ENCODE measurements at regions not wholly inside any gene's neighbourhood (a gene's known extent, or its start where the extent isn't known, plus 50 kb on each side); places are given as distances from the start of the nearest gene placed in this dataset.

DNA sequence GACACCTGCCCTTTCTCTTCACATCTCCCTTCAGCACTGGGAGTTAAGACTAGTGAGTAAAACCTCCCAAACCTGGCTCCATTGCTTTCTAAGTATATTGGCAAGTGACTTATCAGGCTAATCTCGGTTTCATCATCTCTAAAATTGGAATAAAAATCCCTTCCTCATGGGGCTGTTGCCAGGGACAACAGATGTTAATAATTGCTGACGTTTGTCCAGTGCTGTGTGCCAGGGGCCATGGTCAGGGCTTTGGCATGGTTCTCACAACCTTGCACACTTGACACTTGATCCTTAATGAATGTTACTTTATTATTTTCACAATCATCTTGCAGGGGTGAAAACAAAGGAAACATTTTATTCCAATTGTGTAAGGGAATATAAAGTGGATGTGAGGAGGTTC lies 1262.0 kb upstream of the WWC1 start:
- Histone ChIP-seq H3K9me3 (no peaks in the 10 kb centered on the region), H3K36me3 (no peaks in the 10 kb centered on the region), H3K27me3 (no peaks in the 10 kb centered on the region), H3K27ac (no peak overlapping the region), H3K4me1 (no peaks in the 10 kb centered on the region), H3K4me3 (no peak overlapping the region)
- DNase-seq, result no peak
- in situ Hi-C loops (cut with MboI; ENCODE audit: low pct_ligation_motif_present in 1 of 4, low pct_unique_long_range_greater_than_20kb in 1 of 4, low sequenced_read_pairs in 3 of 4) (no loop called here), intact Hi-C loops (cut with DNase I; ENCODE audit: low total_unique reads) (no loop called here)
- TF ChIP-seq EP300 (IDR thresholded peaks at IDR 0.05; ENCODE audit: low read depth) (no peak), POLR2A (IDR thresholded peaks at IDR 0.05) (no peak), POLR2AphosphoS5 (IDR thresholded peaks at IDR 0.05) (no peak)
- TF ChIP-seq, protein P1, sequence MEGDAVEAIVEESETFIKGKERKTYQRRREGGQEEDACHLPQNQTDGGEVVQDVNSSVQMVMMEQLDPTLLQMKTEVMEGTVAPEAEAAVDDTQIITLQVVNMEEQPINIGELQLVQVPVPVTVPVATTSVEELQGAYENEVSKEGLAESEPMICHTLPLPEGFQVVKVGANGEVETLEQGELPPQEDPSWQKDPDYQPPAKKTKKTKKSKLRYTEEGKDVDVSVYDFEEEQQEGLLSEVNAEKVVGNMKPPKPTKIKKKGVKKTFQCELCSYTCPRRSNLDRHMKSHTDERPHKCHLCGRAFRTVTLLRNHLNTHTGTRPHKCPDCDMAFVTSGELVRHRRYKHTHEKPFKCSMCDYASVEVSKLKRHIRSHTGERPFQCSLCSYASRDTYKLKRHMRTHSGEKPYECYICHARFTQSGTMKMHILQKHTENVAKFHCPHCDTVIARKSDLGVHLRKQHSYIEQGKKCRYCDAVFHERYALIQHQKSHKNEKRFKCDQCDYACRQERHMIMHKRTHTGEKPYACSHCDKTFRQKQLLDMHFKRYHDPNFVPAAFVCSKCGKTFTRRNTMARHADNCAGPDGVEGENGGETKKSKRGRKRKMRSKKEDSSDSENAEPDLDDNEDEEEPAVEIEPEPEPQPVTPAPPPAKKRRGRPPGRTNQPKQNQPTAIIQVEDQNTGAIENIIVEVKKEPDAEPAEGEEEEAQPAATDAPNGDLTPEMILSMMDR (IDR thresholded peaks at IDR 0.05), result no peak
- WGBS, 2 donors (ENCODE audit: low coverage in 1 of 2), result 28% methylated on average over 2 of the region's 2 CpGs; no CpG with 5 or more reads in 1 of the 2 donors

DNA sequence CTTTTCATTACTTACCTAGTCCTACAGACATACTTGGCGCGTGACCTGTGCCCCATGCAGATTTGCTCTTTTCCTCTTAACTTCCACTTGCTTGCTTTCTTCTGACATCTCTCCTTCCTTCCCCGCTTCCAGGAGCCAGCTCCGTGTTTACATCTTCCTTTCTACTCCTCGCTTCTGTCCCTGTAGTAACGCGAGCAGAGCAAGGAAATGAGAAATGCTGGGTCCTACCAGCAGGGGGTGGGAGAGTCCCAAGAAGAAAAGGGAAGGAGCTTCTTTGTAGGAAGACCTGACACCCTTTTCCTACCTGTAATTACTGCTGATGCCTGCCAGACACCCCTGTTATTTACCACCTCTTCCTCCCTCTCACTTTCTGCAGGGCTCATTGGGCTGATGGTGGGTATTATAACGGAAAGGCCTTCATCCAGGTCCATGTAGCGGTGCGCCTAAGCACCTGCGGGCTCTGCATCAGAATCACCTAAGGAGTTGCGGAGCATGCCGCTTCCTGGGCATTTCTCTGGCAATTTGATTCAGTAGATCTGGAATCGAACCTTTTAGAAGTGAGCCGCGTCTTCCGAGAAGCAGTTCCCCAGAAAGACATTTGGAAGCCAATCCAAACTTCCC lies 1260.8 kb upstream of the WWC1 start:
- intact Hi-C loops (cut with DNase I; ENCODE audit: low total_unique reads), result no loop called here
- H3K27ac ChIP-seq, result no peak overlapping the region
- H3K4me3 ChIP-seq, result no peak overlapping the region
- no peaks in the 10 kb centered on the region for H3K36me3 ChIP-seq
- TF ChIP-seq POLR2AphosphoS5 (IDR thresholded peaks at IDR 0.05), result no peak
- TF ChIP-seq, protein P1 (IDR thresholded peaks at IDR 0.05), result peak in 1 of 5 experiments; percentile 28
- no peak for TF ChIP-seq EP300 (IDR thresholded peaks at IDR 0.05; ENCODE audit: low read depth)
- no peaks in the 10 kb centered on the region for H3K4me1 ChIP-seq
- H3K27me3 ChIP-seq, result no peaks in the 10 kb centered on the region
- in situ Hi-C loops (cut with MboI; ENCODE audit: low pct_ligation_motif_present in 1 of 4, low pct_unique_long_range_greater_than_20kb in 1 of 4, low sequenced_read_pairs in 3 of 4), result no loop called here
- H3K9me3 ChIP-seq, result no peaks in the 10 kb centered on the region
- peak; percentile 27 for DNase-seq
- 86 to 88% methylated on average over 14 to 17 of the region's 17 CpGs for WGBS, 2 donors (ENCODE audit: low coverage in 1 of 2)

DNA sequence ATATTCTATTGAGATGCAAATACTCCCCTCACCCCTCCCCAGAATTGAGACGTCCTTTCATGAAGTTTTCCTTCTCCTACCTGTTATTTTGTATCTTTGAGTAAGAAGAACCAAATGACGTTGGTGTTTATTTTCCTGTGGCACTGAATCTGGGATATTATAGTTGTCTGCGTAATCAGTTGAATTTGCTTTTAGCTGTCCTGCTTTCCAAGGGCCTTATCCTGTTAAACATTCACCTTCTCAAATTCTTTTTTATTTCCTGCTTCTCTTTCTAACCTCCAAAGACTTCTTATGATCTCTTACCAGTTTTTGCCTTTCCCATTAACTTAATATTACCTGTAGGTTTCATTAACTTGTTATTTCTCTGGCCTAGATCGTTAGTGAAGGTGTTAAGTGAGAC lies 1254.9 kb upstream of the WWC1 start:
- DNase-seq, result no peak
- in situ Hi-C loops (cut with MboI; ENCODE audit: low pct_ligation_motif_present in 1 of 4, low pct_unique_long_range_greater_than_20kb in 1 of 4, low sequenced_read_pairs in 3 of 4) (no loop called here), intact Hi-C loops (cut with DNase I; ENCODE audit: low total_unique reads) (no loop called here)
- Histone ChIP-seq H3K27ac (no peak overlapping the region), H3K9me3 (no peaks in the 10 kb centered on the region), H3K4me3 (no peak overlapping the region), H3K27me3 (no peaks in the 10 kb centered on the region), H3K36me3 (no peaks in the 10 kb centered on the region), H3K4me1 (peaks cover 0 to 5% (median 0%) of the 10 kb centered on the region in 4 donors)
- 45 to 46% methylated on average over 4 of the region's 4 CpGs for WGBS, 2 donors (ENCODE audit: low coverage in 1 of 2)
- TF ChIP-seq POLR2A (IDR thresholded peaks at IDR 0.05) (no peak), POLR2AphosphoS5 (IDR thresholded peaks at IDR 0.05) (no peak), EP300 (IDR thresholded peaks at IDR 0.05; ENCODE audit: low read depth) (no peak)
- TF ChIP-seq, protein P1 (IDR thresholded peaks at IDR 0.05), result no peak

DNA sequence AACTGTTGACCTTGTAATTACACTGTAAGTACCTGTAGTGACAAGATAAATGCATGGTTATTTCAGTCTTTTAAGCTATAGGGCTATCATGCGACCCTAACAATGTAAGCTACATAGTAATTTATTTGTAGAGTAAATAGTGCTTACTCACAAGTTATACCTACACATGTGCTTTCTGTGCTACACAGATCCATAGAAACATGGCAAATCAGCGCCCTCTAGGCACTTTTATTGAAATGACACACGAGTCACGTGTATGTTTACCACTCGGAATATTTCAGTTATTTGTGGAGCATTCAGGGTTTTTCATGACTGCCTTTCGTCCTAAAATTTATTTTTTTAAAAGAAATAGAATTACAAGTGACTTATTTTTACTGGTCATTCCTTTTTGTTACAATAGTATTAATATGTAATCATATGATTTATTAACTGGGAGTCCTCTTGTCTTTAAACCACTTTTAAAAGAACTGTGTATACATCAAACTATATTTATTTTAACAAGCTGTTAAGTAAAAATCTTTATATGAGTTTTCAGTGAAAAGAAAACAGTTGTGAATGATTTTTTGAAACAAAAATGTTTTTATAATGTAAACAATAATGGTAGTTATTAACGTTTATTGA lies 1242.3 kb upstream of the WWC1 start:
- intact Hi-C loops (cut with DNase I; ENCODE audit: low total_unique reads) (no loop called here), in situ Hi-C loops (cut with MboI; ENCODE audit: low pct_ligation_motif_present in 1 of 4, low pct_unique_long_range_greater_than_20kb in 1 of 4, low sequenced_read_pairs in 3 of 4) (no loop called here)
- H3K4me3 ChIP-seq, result no peak overlapping the region
- H3K27me3 ChIP-seq, result no peaks in the 10 kb centered on the region
- no peak for TF ChIP-seq EP300 (IDR thresholded peaks at IDR 0.05; ENCODE audit: low read depth)
- TF ChIP-seq, protein P1 (IDR thresholded peaks at IDR 0.05), result peak; percentile 43 to 66 (median 51)
- no peak overlapping the region for H3K27ac ChIP-seq
- no peaks in the 10 kb centered on the region for H3K36me3 ChIP-seq
- H3K9me3 ChIP-seq, result no peaks in the 10 kb centered on the region
- H3K4me1 ChIP-seq, result no peaks in the 10 kb centered on the region
- WGBS, 2 donors (ENCODE audit: low coverage in 1 of 2), result 18 to 20% methylated on average over 7 of the region's 7 CpGs
- DNase-seq, result peak; percentile 46

Data from transverse colon (tissue), 4 donors.